Mononuclear cell (primary cell): ENCODE measurements at regions not wholly inside any gene's neighbourhood (a gene's known extent, or its start where the extent isn't known, plus 50 kb on each side); places are given as distances from the start of the nearest gene placed in this dataset.
"Not testable (repeated sequence)": the region's sequence is repeated elsewhere in the genome, so short reads cannot be mapped to it uniquely, and the experiment has no call there.

Experiments
- H3K27me3 ChIP-seq: 2 replicates; pipeline ENCODE4 v1.6.0; 2011; ENCODE audit warnings: low read length, control low read depth; ENCODE audit not compliant: insufficient read depth
- H3K4me1 ChIP-seq: 2 replicates; pipeline ENCODE4 v1.5.1; 2011; ENCODE audit warnings: mild to moderate bottlenecking, low read length, control low read depth; ENCODE audit not compliant: insufficient read depth
- H3K4me3 ChIP-seq: 2 replicates; pipeline ENCODE4 v1.5.1; 2011; ENCODE audit warnings: mild to moderate bottlenecking, low read length, moderate library complexity
- H3K9me3 ChIP-seq: 2 replicates; pipeline ENCODE4 v1.5.1; 2011; ENCODE audit warnings: low read depth, mild to moderate bottlenecking, control low read depth, low read length

DNA sequence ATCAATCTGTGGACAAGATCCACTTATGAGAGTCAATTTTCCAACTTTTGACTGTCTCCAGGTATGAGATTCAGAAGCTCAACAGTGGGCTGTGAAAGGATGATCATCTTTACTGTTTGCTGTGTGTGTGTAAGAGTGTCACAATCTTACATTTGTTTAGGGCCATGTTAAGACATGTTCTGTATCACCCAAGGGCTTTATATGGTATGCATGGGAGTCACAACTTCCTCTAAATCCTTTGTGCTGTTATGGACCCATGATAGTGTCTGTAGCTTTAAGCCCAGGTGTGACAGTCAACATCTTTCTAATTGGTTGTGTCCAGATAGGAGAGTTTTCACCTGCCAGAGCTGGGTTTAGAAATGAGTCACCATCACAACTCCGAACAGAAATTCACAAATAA, 70.2 kb downstream of the ZNF726 start:
- not testable (repeated sequence) for H3K4me3 ChIP-seq, H3K4me1 ChIP-seq, H3K27me3 ChIP-seq, H3K9me3 ChIP-seq

DNA sequence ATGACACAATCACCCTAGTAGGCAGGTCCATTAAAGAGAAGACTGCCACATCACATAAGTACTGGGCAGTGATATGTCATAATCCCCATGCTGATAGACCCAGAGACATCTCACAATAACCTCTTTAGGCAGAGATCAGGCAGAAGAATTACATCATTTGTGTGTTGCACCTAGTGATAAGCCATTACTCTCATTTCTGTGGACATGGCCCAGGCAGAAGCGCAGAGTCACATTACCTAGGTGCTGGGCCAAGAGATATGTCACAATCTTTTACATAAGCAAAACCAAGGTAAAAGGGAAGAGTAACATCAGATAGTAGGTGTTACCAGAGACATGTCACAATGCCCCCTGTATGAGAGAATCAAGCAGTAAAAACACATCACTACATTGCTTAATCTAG, 71.9 kb downstream of the ZNF726 start:
- H3K4me1 ChIP-seq, result no peaks in the 10 kb centered on the region

DNA sequence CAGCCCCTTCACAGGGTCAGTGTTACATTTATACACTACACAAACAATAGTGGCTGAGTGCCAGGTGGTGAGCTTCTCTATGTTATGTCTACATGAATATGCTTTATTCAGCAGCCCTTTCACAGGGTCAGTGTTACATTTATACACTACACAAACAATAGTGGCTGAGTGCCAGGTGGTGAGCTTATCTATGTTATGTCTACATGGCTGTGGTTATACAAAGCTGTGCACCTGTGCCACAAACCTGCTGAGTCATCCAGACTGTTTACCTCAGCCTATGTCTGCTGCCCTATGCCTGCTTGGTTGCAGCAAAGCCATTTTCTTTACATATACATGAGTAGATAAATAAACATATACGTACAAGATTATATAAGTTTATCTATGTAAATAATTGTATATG, 76.5 kb downstream of the ZNF726 start:
- H3K27me3 ChIP-seq, result no peaks in the 10 kb centered on the region
- H3K4me1 ChIP-seq, result no peaks in the 10 kb centered on the region
- peaks cover 8% of the 10 kb centered on the region for H3K9me3 ChIP-seq
- no peak overlapping the region for H3K4me3 ChIP-seq

More for the DNA sequence above, 71.9 kb downstream of the ZNF726 start:
- no peaks in the 10 kb centered on the region for H3K9me3 ChIP-seq
- no peak overlapping the region for H3K4me3 ChIP-seq
- no peaks in the 10 kb centered on the region for H3K27me3 ChIP-seq

DNA sequence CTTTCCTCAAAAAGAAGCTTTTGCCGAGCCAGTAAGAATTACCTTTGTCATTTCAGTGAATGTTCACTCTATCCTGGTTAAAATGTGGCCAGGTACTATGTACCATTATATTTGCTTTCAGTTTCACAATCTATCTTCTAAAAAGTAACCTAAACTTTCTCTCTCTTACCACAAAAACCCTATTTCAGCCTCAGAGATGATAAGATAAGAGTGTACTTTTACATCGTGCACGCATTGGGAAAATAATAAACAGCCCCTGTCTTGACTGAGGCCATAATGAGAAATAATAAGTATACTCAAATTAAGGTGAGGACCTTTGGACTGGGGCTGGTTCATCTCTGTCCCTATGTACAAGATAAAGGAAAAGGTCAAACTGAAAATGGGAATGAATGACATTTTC, 77.7 kb downstream of the ZNF726 start:
- Histone ChIP-seq H3K27me3 (no peaks in the 10 kb centered on the region), H3K4me3 (no peak overlapping the region), H3K9me3 (peaks cover 8% of the 10 kb centered on the region), H3K4me1 (no peaks in the 10 kb centered on the region)

DNA sequence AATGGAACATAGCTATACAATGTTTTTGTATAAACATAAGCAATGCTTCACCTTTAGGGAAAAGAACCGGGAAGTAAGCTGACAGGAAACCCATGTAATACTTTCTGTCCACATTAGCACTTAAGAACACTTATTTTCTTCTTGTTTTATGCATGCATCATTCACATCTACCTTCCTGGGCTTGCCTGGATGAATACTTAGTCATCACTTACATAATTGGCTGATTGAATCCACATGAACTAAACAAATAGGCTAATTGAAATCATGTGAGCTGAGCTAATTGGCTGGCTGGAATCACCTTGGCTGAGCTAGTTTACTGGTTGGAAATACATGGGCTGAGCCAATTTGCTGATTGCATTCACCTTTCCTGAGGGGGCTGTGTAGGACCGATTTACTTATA, 78.8 kb downstream of the ZNF726 start:
- no peaks in the 10 kb centered on the region for H3K4me1 ChIP-seq
- no peaks in the 10 kb centered on the region for H3K27me3 ChIP-seq

DNA sequence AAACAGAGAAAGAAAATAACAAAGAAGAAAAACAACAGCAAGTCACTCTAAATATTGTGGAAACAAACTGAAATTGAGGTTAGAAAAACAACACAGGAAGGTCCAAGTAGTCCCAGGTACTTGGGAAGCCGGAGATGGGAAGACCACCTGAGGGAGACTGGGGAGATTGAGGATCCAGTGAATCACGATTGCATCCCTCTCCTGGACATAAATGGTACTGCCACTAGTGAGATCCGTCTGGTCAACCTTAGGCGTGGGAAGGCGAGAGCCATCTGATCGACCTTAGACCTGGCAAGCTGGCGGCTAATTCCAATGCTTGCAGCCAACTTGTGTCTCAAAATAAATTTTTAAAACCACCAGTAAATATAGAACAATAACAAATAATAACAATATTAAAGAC, 81.9 kb downstream of the ZNF726 start:
- Histone ChIP-seq H3K4me1 (no peaks in the 10 kb centered on the region), H3K27me3 (no peaks in the 10 kb centered on the region), H3K4me3 (no peak overlapping the region), H3K9me3 (peaks cover 15% of the 10 kb centered on the region)

More for the DNA sequence above, 78.8 kb downstream of the ZNF726 start:
- H3K9me3 ChIP-seq, result peaks cover 14% of the 10 kb centered on the region
- H3K4me3 ChIP-seq, result no peak overlapping the region

DNA sequence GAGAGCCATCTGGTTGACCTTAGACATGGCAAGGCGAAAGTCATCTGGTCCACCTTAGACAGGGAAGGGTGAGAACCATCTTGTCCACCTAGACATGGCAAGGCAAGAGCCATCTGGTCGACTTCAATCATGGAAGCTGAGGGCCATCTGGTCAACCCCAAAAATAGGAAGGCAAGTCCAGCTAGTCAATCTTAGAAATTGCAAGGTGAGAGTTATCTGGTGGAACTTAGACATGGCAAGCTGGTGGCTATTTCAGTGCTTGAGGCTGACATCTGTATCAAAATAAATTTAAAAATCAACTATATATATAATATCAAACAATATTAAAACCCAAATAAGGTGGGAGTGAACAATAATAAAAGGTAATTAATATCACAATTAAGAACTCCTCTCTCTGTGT, 83.9 kb downstream of the ZNF726 start:
- peaks cover 15% of the 10 kb centered on the region for H3K9me3 ChIP-seq
- H3K4me1 ChIP-seq, result no peaks in the 10 kb centered on the region
- no peak overlapping the region for H3K4me3 ChIP-seq
- H3K27me3 ChIP-seq, result no peaks in the 10 kb centered on the region

DNA sequence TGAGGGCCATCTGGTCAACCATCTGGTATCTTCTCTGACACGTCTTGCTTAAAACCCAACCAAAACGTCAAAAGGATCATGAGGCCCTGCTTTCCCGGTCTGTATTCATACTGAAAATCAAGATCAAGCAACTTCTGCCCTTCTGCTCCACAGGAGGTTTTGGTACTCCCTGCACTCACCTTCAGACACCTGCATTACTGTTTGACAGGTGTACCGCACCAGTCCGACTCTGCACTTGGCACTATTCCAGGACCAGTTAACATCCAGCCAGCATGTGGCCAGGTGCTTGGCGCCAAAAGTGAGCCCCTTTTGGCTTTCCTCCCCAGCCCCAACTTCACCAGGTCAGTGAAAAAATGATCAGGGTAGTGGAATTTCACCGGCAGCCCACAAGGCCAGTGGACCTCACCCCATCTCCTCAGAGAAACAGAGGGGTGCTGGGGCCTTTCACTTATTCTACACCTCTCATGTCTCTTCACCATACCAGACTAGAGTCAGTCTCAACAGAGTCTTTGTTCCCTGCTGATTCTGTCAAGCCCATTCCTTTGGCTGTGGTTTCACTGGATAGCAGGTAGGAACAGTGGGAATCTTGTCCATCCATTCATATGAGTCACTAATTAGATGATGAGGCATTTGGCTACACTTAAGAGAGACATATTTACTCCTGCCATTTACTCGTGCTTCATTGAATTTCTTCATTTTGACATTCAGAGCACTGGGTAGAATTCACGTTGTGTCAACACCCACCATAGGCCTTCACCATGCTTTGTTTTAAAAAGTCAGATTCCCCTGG, 85.3 kb downstream of the ZNF726 start:
- no peak overlapping the region for H3K4me3 ChIP-seq
- H3K4me1 ChIP-seq, result no peaks in the 10 kb centered on the region
- no peaks in the 10 kb centered on the region for H3K27me3 ChIP-seq
- peaks cover 7% of the 10 kb centered on the region for H3K9me3 ChIP-seq

DNA sequence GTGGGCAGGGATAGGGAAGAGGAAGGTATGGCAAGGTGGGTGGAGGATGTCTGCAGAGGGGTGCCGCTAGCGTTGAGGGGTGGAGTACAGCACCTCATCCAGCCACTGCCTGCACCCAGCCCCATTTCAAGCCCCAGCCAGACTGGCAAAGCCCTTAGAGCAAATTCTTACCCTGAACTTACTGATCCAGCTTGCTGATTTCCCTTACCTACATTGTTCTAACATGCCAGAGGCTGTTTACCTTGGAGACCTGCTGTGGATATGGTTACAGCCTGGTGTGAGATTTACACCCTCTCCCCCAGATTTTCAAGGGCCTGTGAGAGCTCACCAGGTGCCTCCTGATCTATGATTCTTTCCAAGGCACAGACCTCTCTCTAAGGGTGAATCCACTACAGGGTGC, 86.0 kb downstream of the ZNF726 start:
- Histone ChIP-seq H3K9me3 (peaks cover 7% of the 10 kb centered on the region), H3K27me3 (no peaks in the 10 kb centered on the region), H3K4me1 (no peaks in the 10 kb centered on the region), H3K4me3 (no peak overlapping the region)

DNA sequence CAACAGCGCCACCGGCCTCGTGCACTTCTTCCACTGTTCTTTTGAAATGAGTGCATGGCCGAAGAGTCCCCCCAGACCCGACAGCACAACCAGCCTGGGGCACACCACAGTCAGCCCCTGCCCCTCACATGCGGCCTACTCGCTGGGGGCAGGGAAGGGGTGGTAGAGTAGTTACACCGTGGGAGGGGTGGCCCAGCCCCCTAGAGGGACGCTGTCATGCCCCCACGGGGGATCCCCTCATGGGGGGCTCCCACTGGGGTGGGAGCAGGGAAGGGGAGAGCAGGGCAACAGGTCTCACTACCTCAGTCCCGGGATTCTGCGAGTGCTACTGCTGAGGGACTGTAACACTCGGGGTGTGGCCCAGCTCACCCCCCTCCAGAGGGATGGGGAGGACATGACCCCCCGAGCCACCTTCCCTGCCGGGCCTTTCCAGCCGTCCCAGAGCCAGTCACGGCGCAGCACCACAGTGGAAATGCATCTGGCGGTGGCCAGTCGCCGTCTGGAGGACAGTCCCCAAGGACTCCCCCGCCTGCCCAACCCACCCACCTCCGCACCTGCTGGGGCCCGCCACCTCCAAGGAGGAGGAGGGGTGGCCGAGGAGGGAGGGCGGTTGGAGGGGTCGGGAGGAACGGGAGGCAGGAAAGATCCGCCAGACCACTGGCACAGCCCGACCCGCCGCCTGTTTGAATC, 84.6 kb upstream of the ZNF254 start:
- Histone ChIP-seq H3K4me3 (no peak overlapping the region), H3K27me3 (no peaks in the 10 kb centered on the region), H3K4me1 (no peaks in the 10 kb centered on the region), H3K9me3 (peaks cover 7% of the 10 kb centered on the region)

DNA sequence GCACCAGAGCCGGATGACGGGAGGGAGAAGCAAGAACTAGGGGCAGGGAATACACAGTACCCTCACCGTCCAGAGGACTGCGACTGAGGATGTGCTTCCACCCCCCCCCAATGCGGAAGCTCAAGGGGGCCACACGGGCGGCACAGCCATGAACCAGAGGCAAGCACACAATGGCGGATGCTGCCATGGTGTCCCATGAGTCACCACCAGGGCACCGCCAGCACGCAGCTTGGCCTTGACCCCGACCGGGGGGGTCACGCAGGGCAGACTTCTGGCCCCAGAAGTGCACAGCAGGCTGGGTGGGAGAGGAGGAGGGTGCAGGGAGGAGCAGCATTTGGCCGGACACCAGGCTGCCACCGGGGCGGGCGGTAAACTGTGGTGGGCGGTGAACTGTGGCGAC, 83.5 kb upstream of the ZNF254 start:
- H3K27me3 ChIP-seq, result no peaks in the 10 kb centered on the region
- H3K4me3 ChIP-seq, result no peak overlapping the region
- H3K9me3 ChIP-seq, result no peaks in the 10 kb centered on the region
- H3K4me1 ChIP-seq, result no peaks in the 10 kb centered on the region

DNA sequence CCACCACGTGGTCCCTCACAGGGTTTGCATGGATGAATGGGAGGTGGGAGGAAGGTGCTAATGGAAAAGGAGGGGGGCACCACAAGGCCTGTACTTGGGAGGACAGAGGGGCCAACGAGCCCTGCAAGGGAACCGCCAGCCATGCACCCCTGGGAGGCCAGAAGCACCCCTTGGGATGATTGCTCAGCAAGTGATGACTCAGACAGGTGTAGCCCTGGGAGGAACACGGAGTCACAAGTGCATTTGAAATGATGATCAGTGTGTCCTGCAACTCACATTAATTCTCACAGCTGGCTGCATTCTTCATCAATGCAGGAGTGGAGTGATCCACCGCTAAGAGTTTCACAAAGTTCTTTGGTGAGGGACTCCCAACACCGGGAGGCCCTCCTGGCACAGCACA, 82.8 kb upstream of the ZNF254 start:
- no peaks in the 10 kb centered on the region for H3K9me3 ChIP-seq

DNA sequence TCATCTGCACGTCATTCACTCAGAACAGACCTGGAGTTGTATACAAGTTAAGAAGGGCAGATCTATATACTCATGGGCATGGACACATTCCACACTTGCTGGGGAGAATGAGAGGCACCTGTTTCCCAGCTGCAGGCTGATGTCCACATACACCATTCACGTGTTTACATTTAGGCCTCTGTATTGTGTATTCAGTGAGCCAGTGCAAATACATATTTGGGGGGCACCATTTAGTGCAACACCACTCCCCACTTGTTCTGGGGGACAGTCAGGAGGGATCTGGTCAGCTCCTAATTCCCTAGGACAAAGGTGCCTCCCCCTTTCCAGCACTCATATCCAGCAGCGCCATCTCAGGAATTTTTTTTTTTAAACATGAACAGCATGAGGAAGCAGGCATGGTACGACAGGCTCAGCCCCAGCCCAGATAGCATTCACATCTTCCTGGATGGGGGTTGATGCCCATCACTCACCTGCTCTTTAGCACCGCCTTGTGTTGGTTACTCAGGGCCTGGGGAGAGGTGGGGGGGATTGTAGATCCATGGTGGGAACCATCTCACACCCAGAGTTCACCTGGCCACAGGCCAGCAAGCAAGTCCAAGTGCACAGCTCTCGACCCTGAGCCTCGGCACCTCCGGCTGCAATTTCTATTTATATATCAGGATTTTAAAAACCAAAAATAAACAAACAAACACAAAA, 56.9 kb upstream of the ZNF254 start:
- Histone ChIP-seq H3K27me3 (no peaks in the 10 kb centered on the region), H3K4me1 (peaks cover 18% of the 10 kb centered on the region), H3K4me3 (no peak overlapping the region), H3K9me3 (no peaks in the 10 kb centered on the region)

More for the DNA sequence above, 82.8 kb upstream of the ZNF254 start:
- Histone ChIP-seq H3K27me3 (no peaks in the 10 kb centered on the region), H3K4me3 (no peak overlapping the region), H3K4me1 (no peaks in the 10 kb centered on the region)

DNA sequence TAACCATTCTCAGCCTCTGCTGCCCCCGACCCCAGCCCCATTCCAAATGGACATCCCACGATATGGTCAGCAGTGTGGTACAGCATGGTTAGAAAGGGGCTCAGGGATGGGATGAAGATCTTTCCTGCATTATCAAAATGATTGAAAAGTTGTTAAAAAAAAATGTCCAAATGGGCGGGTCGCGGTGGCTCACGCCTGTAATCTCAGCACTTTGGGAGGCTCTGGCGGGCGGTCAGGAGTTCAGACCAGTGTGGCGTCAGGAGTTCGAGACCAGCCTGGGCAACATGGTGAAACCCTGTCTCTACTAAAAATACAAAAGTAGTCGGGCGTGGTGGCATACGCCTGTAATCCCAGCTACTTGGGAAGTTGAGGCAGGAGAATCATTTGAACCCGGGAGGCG, 54.3 kb upstream of the ZNF254 start:
- Histone ChIP-seq H3K4me3 (no peak overlapping the region), H3K9me3 (no peaks in the 10 kb centered on the region), H3K4me1 (peaks cover 34% of the 10 kb centered on the region), H3K27me3 (no peaks in the 10 kb centered on the region)

DNA sequence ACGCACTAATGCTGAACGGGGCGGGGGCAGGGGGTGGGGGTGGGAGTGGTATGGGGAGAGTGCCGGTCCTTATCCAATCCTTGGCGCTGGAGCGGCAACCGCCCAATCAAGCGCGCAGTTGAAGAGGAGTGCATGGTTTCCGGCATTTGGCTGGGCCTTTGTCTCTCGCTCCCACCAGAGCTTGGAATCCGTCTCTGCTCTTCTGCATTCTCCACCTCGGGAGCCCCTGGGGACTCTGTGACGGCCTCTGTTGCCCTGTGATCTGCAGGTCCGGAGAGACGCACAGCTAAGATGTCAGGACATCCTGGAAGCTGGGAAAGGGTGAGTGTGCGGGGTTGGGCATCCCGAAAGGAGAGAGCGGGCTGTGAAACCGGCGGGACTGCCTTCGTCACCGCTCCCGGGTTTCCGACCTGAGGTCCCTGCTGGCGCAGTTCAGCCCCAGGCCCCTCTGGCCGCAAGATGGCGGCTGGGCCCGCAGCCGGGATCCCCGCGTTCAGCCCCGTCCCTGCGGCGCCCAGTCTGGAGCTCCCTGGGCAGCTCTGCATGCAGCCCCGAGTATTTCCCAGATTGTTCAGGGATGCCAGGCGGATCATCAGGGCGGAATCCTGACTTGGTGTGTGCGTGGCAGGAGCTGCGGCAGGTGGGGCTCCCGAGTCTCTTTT, 53.6 kb upstream of the ZNF254 start:
- no peaks in the 10 kb centered on the region for H3K27me3 ChIP-seq
- peaks cover 35% of the 10 kb centered on the region for H3K4me1 ChIP-seq
- H3K9me3 ChIP-seq, result no peaks in the 10 kb centered on the region
- peak overlapping the region; percentile 91 for H3K4me3 ChIP-seq
